HG03097 (cell line): ENCODE measurements at regions not wholly inside any gene's neighbourhood (a gene's known extent, or its start where the extent isn't known, plus 50 kb on each side); places are given as distances from the start of the nearest gene placed in this dataset.

Source experiments
- ATAC-seq: cut with Tn5 transposase; IDR thresholded peaks from one replicate; pipeline ENCODE4 v1.9.1; 2021; ENCODE audit not compliant: unreplicated experiment, low FRiP score

DNA sequence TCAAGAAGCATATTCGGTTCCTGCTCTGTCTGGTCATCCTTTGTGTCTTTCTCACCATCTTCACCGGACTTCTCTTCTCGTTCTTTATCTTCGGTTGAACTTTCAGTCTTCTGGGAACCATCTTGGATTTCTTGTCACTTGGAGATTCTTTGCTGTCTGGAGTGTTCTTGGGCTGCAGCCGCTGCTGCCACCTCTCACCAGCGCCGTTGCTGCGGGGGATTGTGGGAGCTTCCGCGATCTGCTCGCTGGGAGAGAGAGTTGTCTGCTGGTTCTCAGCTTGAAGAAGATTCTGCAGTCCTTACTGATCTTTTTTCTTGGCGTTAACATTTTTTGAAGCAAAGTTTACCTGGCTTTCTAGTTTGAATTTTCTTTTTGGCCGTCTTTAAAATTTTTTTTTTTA is 1165.2 kb upstream of the PRMT6 start:
- ATAC-seq, result no peak

DNA sequence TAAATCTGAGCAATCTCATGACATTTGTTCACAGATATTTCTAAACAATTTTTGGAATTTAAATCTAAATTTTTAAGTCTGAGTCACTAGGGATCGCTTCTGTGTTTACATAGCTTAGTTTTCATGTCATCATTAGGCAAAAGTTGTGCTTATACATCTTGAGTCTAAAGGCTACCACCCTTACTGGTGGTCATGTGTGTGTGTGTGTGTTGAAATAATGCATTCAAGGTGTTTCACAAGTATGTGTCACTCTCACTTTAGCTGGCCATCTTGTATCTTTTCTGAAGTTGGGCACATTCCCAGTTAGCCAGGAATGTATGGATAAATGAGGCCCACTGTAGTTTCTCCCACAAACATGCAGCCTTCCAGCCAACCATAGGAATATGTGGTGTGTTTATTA is 1162.5 kb upstream of the PRMT6 start:
- no peak for ATAC-seq

- ATAC-seq, result no peak
Measured at GRCh38 chr1:105909811-105910210, 1146.7 kb upstream of the PRMT6 start.

DNA sequence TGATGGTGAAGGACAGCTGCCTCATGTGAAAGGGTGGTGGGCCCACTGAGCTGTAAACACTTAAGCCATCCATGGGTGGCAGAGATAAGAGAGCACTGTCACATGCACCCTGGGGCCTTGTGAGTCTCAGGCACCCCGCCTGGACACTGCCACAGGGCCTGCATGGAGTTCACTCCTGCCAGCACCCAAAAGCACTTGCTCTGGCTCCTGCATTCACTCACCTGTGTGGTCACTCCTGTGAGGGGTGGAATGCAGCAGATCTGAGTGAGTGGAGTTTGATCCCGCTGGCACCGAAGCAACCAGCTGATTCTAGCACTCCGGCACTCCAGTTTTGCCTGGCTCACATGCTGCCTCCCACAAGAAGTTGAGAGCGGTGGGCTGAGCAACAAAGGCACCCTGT is 1142.1 kb upstream of the PRMT6 start:
- ATAC-seq, result no peak

- no peak for ATAC-seq
Measured at GRCh38 chr1:105934806-105935205, 1121.7 kb upstream of the PRMT6 start.

DNA sequence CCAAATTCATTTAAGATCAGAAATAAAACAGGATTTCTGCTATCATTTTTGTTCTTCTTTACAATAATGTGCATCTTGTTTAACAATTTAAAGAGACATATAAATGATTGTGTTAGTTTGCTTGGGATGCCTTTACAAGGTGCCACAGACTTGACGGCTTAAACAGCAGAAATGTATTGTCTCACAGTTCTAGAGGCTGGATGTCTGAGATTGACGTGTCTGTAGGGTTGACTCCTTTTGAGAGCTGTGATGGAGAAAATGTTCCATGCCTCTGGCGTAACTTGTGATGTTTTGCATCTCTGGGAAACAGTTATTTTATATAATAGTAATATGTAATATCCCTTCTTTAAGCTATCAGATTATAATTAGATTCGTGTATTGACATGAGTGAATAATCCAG is 1091.6 kb upstream of the PRMT6 start:
- no peak for ATAC-seq

GRCh38 chr1:105997516-105997915 is 1059.0 kb upstream of the PRMT6 start:
- no peak for ATAC-seq

DNA sequence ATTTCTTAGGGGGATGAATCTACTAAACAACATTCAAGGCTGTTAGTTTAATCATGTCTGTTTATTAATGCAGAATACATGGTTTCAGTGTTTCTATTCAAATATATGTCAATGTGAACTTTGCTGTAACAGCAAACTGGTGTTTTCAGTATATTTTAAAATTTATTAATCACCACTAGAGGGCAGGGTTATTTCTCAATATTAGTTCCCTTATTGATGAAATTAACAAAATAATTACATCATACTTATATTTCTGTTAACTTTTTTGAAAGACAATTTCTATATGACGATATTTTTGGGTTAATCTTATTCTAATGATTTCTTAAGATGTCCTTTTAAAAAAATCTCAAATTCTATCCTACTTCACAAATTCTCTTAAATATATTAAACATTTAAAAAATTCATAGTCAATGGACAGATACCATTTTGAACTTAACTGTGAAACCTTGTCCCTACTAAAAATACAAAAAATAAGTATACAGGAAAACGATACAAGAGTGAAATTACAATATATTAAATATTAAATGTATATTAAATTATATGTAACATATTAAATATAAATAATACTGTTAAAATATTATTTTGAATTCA is 1034.1 kb upstream of the PRMT6 start:
- no peak for ATAC-seq

- no peak for ATAC-seq
Measured at GRCh38 chr1:106027871-106028270, 1028.6 kb upstream of the PRMT6 start.

- no peak for ATAC-seq
Measured at GRCh38 chr1:106037526-106037925, 1018.9 kb upstream of the PRMT6 start.

DNA sequence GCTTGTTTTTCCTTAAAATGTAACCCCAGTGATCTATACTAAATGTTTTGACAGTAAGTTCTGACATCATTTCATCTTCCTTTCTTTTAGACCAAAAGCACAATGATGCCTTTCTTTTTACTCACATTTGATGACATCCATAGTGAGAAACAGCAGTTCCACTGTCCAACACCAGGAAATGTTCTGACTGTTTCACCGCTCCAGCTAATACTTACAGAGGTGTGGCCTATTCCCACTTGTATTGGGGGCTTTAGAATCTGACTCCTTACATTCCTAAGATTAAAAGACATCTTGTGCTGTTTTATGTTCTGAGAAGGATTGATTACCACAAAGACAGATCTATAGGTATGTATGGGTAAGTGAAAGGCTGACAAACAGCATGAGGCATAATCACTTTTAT is 1018.2 kb upstream of the PRMT6 start:
- no peak for ATAC-seq

- no peak for ATAC-seq
Measured at GRCh38 chr1:106043971-106044370, 1012.5 kb upstream of the PRMT6 start.

GRCh38 chr1:106047210-106047609 is 1009.3 kb upstream of the PRMT6 start:
- no peak for ATAC-seq

- no peak for ATAC-seq
Measured at GRCh38 chr1:106049595-106049994, 1006.9 kb upstream of the PRMT6 start.

GRCh38 chr1:106055855-106056254 is 1000.6 kb upstream of the PRMT6 start:
- no peak for ATAC-seq

GRCh38 chr1:106061586-106062495 is 994.6 kb upstream of the PRMT6 start:
- ATAC-seq, result no peak

GRCh38 chr1:106063510-106063909 is 993.0 kb upstream of the PRMT6 start:
- ATAC-seq, result no peak

DNA sequence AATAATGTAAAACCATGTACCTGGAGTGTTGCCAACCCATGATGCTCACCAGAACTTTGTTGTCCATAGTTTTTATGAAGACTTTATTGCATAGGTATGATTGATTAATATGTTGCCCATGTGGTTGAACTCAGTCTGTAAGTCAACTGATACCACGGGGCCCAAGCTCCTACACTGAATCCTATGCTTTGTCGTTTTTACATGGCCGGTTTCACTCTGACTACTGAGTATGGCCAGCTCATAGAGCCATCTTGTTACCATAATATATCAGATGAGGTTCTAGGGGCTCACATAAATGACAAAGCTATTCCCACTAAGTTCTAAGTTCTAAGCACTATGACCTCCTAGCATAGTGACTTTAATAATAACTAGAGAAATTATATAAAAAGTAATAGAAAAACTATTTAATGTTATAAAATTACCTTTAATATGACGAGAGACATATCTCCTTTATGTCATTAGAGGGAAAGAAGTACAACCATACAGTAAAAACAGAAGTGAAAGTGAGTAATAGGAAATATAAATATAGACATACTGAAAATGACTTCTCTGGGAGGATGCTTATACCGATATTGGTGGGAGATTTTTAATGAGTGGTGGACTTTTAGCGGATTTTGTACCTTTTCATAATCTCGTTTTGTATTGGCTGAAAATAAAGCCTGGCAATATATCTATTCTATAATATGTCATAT is 983.4 kb upstream of the PRMT6 start:
- ATAC-seq, result no peak

DNA sequence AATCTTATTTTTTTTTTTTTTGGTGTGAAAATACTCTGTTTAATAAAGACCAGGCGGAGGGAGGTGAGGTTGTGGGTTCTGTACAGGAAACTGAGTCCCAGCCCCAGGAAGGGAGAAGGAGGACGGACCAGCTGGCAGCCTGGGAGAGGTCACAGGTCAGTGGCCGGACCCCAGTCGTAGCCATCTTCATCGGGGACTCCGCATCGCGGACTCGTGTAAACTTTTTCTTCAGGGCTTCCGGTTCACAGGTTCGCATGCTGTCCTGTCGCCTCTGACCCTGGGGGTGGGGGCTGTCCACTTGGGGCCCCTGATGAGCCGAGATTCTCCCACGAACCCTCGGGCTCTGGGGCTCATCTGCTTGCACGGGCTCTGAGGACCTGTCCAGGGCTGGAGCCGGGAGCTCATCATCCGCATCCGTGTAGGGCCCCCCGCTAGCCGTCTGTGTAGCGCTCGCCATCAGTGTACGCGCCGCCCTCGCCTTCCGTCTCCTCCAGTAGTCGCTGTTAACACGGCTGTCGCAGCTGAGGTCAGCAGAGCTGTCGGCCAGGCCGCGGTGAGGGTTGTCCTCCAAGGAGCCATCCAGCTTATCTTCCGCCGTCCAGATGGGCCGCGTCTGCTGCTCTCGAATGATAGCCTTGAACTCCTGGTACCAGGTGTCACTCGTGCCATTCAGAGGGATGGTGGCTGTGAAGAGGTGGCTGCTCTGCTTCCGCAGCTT is 975.7 kb upstream of the PRMT6 start:
- no peak for ATAC-seq

DNA sequence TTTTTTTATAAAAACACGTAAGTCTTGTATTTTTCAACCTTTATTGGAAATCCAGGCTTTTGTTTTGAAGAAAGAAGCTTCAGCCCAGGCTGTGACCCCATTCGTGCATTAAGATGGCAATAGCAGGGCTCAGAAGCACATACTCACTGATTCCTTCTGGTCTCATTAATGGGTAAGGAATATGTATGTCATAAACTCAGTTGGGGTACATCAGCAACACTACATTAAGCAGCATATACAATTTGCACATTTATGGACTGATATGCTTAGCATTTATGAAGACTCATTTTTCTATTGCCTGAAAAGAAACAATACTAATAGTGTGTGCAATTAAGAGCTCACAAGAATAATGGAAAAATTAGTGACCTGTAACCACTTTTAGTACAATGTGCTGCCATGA is 945.4 kb upstream of the PRMT6 start:
- no peak for ATAC-seq

GRCh38 chr1:106113851-106114250 is 942.6 kb upstream of the PRMT6 start:
- ATAC-seq, result no peak
